ENCODE measurements at regions not wholly inside any gene's neighbourhood (a gene's known extent, or its start where the extent isn't known, plus 50 kb on each side); places are given as distances from the start of the nearest gene placed in this dataset.
"Not testable (repeated sequence)": the region's sequence is repeated elsewhere in the genome, so short reads cannot be mapped to it uniquely, and the experiment has no call there.

GRCh38 chr12:25424211-25424731 lies 128.8 kb downstream of the LMNTD1 start:
- no peak for DNase-seq

DNA sequence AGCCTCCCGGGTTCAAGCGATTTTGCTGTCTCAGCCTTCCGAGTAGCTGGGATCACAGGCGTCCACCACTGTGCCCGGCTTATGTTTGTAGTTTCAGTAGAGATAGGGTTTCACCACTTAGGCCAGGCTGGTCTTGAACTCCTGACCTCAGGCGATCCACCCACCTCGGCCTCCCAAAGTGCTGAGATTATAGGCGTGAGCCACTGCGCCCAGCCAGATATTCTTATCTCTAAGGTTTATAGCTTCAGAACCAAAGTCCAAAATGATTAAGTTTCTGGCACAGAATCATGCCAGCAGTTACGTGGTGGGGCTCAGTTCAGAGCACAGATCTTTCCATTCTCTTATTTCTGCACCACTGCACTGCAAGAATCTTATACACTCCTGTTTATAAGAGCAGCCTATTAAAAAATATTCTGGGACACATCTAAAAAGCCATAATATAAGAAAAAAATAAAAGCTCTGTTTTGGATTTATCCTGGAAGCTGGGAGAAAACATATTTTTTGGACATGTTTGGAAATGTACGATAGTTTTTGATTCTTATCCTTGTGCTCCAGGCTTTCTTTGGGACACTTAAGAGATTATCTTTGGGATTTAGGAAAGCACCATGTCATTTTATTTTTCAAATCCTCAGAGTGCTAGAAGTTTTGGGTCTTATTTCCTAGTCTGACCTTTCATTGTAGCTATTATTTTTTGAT lies 129.6 kb downstream of the LMNTD1 start:
- DNase-seq: no peak

- no peak for DNase-seq
Observed at GRCh38 chr12:25422241-25422640, 130.8 kb downstream of the LMNTD1 start.

- DNase-seq: no peak
Observed at GRCh38 chr12:25421651-25422167, 131.4 kb downstream of the LMNTD1 start.

- DNase-seq: no peak
Observed at GRCh38 chr12:25420116-25420515, 133.0 kb downstream of the LMNTD1 start.

DNA sequence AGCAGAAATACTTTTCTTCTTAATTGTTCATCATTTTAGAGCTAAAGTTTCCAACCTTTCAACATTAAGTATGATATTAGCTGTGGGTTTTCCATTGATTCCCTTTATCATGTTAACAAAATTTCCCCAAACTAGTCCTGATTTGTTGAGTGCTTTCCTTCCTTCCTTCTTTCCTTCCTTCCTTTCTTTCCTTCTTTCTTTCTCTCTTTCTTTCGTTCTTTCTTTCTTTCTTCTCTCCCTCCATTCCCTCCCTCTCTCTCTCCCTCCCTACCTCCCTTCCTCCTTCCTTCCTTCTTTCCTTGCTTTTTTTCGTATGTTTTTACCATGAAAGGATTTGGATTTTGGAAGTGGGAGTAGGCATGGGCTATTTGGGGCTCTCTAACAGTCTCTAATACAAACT lies 133.5 kb downstream of the LMNTD1 start:
- DNase-seq: no peak

DNA sequence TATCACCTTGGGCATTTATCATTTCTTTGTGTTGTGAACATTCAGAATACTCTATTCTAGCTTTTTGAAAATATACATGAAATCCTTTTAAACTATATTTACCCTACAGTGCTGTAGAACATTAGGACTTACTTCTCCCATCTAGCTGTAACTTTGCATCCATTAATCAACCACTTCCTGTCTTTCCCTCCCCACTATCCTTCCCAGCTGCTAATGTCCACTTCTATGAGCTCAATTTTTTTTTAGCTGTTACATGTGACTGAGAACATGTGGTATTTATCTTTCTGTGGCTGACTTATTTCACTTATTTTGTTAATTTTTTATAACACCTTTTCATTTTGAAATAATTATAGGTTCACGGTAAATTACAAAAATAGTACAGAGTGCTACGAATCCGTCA lies 136.0 kb downstream of the LMNTD1 start:
- DNase-seq: no peak

- DNase-seq: no peak
Observed at GRCh38 chr12:25416516-25416915, 136.6 kb downstream of the LMNTD1 start.

GRCh38 chr12:25415004-25415403 lies 138.1 kb downstream of the LMNTD1 start:
- no peak for DNase-seq

- DNase-seq: no peak
Observed at GRCh38 chr12:25412735-25413134, 140.3 kb downstream of the LMNTD1 start.

- DNase-seq: peak; percentile 1
Observed at GRCh38 chr12:25404955-25405354, 148.1 kb downstream of the LMNTD1 start.

- DNase-seq: no peak
Observed at GRCh38 chr12:25401547-25402345, 151.0 kb upstream of the KRAS start.

- no peak for DNase-seq
Observed at GRCh38 chr12:25397001-25397400, 146.3 kb upstream of the KRAS start.

- DNase-seq: no peak
Observed at GRCh38 chr12:25395227-25395626, 144.5 kb upstream of the KRAS start.

- not testable (repeated sequence) for DNase-seq
Observed at GRCh38 chr12:25394775-25395174, 144.0 kb upstream of the KRAS start.

DNA sequence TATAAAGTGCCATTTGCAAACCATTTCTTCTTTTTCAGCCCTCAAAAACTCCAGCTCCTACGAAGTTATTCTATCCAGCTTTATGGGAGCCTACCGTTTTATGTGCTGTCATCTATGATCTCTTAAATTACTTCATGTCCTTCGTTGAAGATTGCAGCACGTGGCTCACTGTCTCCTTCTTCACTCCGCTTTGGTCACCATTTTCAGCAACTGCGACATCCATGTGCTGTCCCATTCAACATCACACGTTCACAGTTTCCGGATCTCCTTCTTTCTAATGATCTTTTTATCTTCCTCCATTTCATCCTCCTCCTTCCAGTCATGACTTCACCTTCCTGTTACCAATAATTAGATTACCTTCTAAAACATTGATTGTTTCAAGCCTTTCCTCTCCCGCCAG lies 143.3 kb upstream of the KRAS start:
- no peak for DNase-seq

- DNase-seq: not testable (repeated sequence)
Observed at GRCh38 chr12:25391346-25391745, 140.6 kb upstream of the KRAS start.

GRCh38 chr12:25388183-25388582 lies 137.5 kb upstream of the KRAS start:
- DNase-seq: no peak

- no peak for DNase-seq
Observed at GRCh38 chr12:25387732-25388050, 137.0 kb upstream of the KRAS start.

DNA sequence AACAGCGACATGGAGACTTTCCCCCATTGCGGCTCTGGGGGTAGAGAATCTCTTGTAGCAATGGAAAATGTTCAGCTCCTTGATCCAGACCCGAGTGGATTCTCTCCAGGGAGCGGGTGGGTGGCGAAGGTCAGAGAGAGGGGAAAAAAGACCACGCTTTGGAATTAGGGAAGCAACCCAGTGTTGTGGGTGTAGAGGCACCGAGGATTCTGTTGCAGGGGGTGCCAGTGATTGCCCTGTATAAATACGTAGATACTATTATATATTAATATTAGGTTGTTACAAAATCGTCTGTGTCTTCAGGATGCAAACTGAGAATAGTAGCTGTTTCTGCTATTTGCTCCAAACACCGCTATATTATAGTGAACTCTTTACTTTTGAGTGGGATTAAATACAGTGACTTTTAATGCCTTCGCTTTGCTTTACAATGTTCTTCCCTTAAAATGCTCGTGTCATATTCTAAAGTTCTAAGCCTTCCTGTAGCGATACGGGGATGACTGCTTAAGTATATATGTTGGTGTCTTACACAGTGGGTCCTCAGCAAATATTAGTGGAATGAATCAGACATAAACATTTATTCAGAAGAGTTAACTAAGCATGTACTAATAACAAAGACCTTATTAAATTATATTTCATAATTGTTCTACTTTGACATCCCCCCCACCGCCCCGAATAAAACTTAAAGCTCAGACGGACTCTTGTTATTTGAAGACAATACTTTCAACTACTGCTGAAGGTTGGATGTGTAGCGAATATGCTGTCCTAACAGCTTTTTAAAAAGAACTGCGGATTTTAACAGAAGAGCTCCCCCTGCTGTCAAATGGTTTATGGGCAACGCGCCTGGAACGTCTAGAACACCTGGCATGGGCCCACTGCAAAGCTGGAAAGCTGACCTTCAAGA lies 136.4 kb upstream of the KRAS start:
- peak; percentile 77 for DNase-seq

DNA sequence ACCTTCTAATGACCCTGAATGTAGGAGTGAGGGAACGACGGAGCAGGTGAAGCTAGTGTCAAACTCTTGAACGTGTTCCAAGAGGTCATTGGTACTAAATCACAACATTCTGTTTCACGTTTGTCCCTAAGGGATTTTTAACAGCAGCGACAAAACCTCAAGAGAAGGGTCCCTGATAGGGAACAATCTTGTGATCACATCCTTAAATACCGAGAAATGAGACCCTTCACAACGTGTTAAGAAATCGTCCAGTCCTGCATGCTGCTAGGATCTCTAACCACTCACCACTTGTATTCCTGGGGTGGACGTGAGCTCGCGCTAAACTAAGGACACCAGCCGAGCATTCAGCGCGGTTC lies 134.1 kb upstream of the KRAS start:
- DNase-seq: no peak

DNA sequence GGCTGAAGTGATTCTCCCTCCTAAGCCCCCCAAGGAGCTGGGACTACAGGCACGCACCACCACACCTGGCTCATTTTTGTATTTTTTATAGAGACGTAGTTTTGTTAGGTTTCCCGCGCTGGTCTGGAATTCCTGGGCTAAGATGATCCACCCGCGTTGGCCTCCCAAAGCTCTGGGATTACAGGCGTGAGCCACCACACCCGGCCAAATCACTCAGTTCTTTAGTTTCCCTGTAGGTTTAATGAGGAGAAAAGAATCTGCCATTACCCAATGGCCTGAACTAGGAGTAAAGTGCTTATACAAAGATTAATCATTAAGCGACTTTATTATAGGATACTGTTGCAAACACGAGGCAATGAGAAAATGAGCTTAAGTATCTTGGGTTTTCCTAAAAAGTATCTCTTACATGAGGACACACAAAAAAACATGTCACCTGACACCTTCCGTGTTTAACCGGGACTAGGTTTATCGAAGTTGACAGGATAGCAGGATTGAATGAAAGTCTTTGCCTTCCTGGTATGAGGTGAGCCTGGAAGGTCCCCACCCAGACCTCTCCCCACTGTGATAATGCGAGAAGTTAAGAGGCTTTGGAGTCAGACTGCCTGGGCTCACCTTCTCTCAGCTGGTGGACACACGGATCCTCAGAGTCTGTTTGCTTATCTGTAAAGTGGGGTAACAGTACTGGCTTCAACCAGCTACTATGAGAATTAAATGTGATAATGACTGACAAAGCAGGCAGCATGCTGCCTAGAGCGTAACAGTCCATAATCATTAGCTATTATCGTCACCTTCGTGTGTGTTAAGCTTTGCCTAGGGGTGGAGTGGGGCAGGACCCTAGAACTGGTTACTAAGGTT lies 133.5 kb upstream of the KRAS start:
- DNase-seq: no peak
